ENCODE measurements at regions not wholly inside any gene's neighbourhood (a gene's known extent, or its start where the extent isn't known, plus 50 kb on each side); places are given as distances from the start of the nearest gene placed in this dataset.

GRCh38 chr13:73324842-73325722, 266.3 kb downstream of the KLF5 start:
- no peaks in the 10 kb centered on the region for H3K36me3 ChIP-seq (ENCODE audit: insufficient read depth, low read length)
- intact Hi-C loops (cut with DNase I, micrococcal nuclease), result no loop called here
- Mint-ChIP-seq H3K27me3 (peaks cover 8% of the 10 kb centered on the region), H3K4me1 (ENCODE audit: low read depth) (no peaks in the 10 kb centered on the region), H3K4me3 (no peak overlapping the region), H3K27ac (no peak overlapping the region), H3K9me3 (no peaks in the 10 kb centered on the region), H3K36me3 (ENCODE audit: low read depth) (no peaks in the 10 kb centered on the region)
- CTCF ChIA-PET, result no interaction called here
- H3K27me3 ChIP-seq (ENCODE audit: control insufficient read depth in 1 of 2, insufficient read depth in 2 of 2, low read length in 2 of 2), result no peaks in the 10 kb centered on the region
- no peak overlapping the region for H3K4me3 ChIP-seq (ENCODE audit: low read length)
- H3K27ac ChIP-seq (ENCODE audit: low read depth in 1 of 2, low read length in 2 of 2), result no peak overlapping the region
- ATAC-seq (ENCODE audit: poor library complexity) (no peak), DNase-seq (no peak)
- POLR2A ChIA-PET, result no interaction called here
- no peak for TF ChIP-seq CTCF (IDR thresholded peaks at IDR 0.05)
- no peaks in the 10 kb centered on the region for H3K9me3 ChIP-seq (ENCODE audit: control insufficient read depth in 1 of 2, insufficient read depth in 1 of 2, low read length in 2 of 2)
- H3K4me1 ChIP-seq (ENCODE audit: insufficient read depth, low read length), result no peaks in the 10 kb centered on the region

GRCh38 chr13:73323615-73324014, 264.8 kb downstream of the KLF5 start:
- CTCF ChIA-PET, result no interaction called here
- no peak overlapping the region for H3K27ac Mint-ChIP-seq
- TF ChIP-seq CTCF (IDR thresholded peaks at IDR 0.05), result no peak

GRCh38 chr13:73321043-73321442, 262.2 kb downstream of the KLF5 start:
- Histone ChIP-seq H3K4me3 (ENCODE audit: low read length) (no peak overlapping the region), H3K27ac (ENCODE audit: low read depth in 1 of 2, low read length in 2 of 2) (no peak overlapping the region), H3K27me3 (ENCODE audit: control insufficient read depth in 1 of 2, insufficient read depth in 2 of 2, low read length in 2 of 2) (no peaks in the 10 kb centered on the region), H3K4me1 (ENCODE audit: insufficient read depth, low read length) (no peaks in the 10 kb centered on the region), H3K36me3 (ENCODE audit: insufficient read depth, low read length) (no peaks in the 10 kb centered on the region), H3K9me3 (ENCODE audit: control insufficient read depth in 1 of 2, insufficient read depth in 1 of 2, low read length in 2 of 2) (no peaks in the 10 kb centered on the region)
- ChIA-PET CTCF (no interaction called here), POLR2A (no interaction called here)
- DNase-seq (no peak), ATAC-seq (ENCODE audit: poor library complexity) (no peak)
- H3K4me1 Mint-ChIP-seq (ENCODE audit: low read depth), result no peaks in the 10 kb centered on the region
- intact Hi-C loops (cut with DNase I, micrococcal nuclease), result no loop called here
- no peaks in the 10 kb centered on the region for H3K9me3 Mint-ChIP-seq
- no peaks in the 10 kb centered on the region for H3K36me3 Mint-ChIP-seq (ENCODE audit: low read depth)
- peaks cover 3% of the 10 kb centered on the region for H3K27me3 Mint-ChIP-seq
- no peak overlapping the region for H3K27ac Mint-ChIP-seq
- TF ChIP-seq CTCF (IDR thresholded peaks at IDR 0.05), result no peak
- no peak overlapping the region for H3K4me3 Mint-ChIP-seq

More at GRCh38 chr13:73323615-73324014, 264.8 kb downstream of the KLF5 start:
- Histone ChIP-seq H3K36me3 (ENCODE audit: insufficient read depth, low read length) (no peaks in the 10 kb centered on the region), H3K4me1 (ENCODE audit: insufficient read depth, low read length) (no peaks in the 10 kb centered on the region), H3K4me3 (ENCODE audit: low read length) (no peak overlapping the region), H3K27ac (ENCODE audit: low read depth in 1 of 2, low read length in 2 of 2) (no peak overlapping the region), H3K27me3 (ENCODE audit: control insufficient read depth in 1 of 2, insufficient read depth in 2 of 2, low read length in 2 of 2) (no peaks in the 10 kb centered on the region), H3K9me3 (ENCODE audit: control insufficient read depth in 1 of 2, insufficient read depth in 1 of 2, low read length in 2 of 2) (no peaks in the 10 kb centered on the region)
- Mint-ChIP-seq H3K9me3 (no peaks in the 10 kb centered on the region), H3K36me3 (ENCODE audit: low read depth) (no peaks in the 10 kb centered on the region), H3K4me1 (ENCODE audit: low read depth) (no peaks in the 10 kb centered on the region), H3K4me3 (no peak overlapping the region), H3K27me3 (peaks cover 8% of the 10 kb centered on the region)
- intact Hi-C loops (cut with DNase I, micrococcal nuclease), result no loop called here
- POLR2A ChIA-PET, result no interaction called here
- ATAC-seq (ENCODE audit: poor library complexity), result no peak
- DNase-seq, result no peak
